ENCODE measurements at regions not wholly inside any gene's neighbourhood (a gene's known extent, or its start where the extent isn't known, plus 50 kb on each side); places are given as distances from the start of the nearest gene placed in this dataset.

DNA sequence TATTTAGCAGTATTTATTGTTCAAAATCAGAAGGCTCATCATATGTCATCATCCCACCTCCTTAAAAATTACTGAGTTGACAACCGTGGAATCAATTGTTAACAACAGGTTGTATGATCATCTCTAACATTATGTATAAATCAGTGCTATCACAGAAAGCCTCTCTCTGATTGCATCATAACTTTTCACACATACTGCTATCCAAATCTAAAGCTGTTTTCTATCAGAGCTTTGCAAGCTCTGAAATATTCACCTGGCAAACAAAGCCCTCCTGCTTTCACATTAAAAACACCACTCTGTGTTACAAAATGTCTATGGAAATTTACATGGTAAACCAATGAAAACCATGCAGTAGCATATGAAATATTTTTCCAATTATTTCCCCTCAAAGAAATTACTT lies 310.0 kb downstream of the PDGFC start:
- no peak for TF ChIP-seq POLR2A (IDR thresholded peaks at IDR 0.05)
- no peak overlapping the region for H3K4me3 ChIP-seq
- DNase-seq (no peak), ATAC-seq (no peak)
- no peak overlapping the region for H3K27ac ChIP-seq
- H3K4me1 ChIP-seq = no peaks in the 10 kb centered on the region
- no peaks in the 10 kb centered on the region for H3K9me3 ChIP-seq
- no peaks in the 10 kb centered on the region for H3K36me3 ChIP-seq (replicated peaks in 1 of 2; ENCODE audit: insufficient read depth in 1 of 2, low read depth in 2 of 2)
- intact Hi-C loops (cut with DNase I) = no loop called here
- no peaks in the 10 kb centered on the region for H3K27me3 ChIP-seq
- 64 to 81% methylated on average over 1 of the region's 1 CpG for WGBS, 2 donors

DNA sequence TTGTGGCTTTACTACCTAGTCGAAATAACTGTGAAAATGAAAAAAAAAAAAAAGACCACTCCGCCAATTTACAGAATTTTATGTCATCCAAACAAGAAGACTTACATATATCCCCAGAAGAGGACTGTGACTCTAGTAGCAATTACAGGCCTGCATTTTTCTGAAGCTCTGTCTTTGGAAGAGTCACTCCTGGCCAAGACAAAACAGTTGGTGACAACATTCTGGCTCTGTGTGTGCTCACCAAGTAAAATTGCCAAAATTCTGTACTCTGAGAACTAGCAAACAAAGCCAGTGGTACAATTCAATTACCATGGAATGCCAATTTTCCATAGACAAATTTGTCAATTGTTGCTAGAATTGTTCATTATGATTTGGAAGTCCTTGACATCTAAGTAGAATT lies 311.1 kb downstream of the PDGFC start:
- Histone ChIP-seq H3K27ac (no peak overlapping the region), H3K4me1 (no peaks in the 10 kb centered on the region), H3K27me3 (no peaks in the 10 kb centered on the region), H3K36me3 (replicated peaks in 1 of 2; ENCODE audit: insufficient read depth in 1 of 2, low read depth in 2 of 2) (no peaks in the 10 kb centered on the region), H3K9me3 (no peaks in the 10 kb centered on the region), H3K4me3 (no peak overlapping the region)
- intact Hi-C loops (cut with DNase I) = no loop called here
- no peak for DNase-seq
- ATAC-seq = no peak
- 74 to 76% methylated on average over 2 of the region's 2 CpGs for WGBS, 2 donors
- TF ChIP-seq POLR2A (IDR thresholded peaks at IDR 0.05) = no peak
- TF ChIP-seq, protein P1, sequence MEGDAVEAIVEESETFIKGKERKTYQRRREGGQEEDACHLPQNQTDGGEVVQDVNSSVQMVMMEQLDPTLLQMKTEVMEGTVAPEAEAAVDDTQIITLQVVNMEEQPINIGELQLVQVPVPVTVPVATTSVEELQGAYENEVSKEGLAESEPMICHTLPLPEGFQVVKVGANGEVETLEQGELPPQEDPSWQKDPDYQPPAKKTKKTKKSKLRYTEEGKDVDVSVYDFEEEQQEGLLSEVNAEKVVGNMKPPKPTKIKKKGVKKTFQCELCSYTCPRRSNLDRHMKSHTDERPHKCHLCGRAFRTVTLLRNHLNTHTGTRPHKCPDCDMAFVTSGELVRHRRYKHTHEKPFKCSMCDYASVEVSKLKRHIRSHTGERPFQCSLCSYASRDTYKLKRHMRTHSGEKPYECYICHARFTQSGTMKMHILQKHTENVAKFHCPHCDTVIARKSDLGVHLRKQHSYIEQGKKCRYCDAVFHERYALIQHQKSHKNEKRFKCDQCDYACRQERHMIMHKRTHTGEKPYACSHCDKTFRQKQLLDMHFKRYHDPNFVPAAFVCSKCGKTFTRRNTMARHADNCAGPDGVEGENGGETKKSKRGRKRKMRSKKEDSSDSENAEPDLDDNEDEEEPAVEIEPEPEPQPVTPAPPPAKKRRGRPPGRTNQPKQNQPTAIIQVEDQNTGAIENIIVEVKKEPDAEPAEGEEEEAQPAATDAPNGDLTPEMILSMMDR (IDR thresholded peaks at IDR 0.05) = no peak

DNA sequence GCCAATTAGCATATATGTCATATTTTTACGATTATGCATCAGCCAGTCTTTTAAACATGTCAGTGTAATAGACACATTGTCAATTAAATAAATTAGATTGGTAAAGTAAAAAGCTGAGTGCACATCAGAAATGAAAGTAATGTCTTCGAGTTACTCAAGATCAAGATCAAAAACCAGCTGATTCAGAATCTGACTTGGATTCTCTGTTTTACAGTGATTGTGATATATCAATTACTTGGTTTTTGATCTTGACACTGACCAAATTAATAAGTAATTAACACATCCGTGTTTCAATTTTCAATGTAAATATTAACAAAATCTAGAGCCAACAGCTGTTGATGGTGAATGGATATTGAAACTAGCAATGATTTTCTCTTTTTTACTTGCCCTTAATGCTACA lies 311.6 kb downstream of the PDGFC start:
- Histone ChIP-seq H3K27ac (no peak overlapping the region), H3K27me3 (no peaks in the 10 kb centered on the region), H3K4me1 (no peaks in the 10 kb centered on the region), H3K4me3 (no peak overlapping the region), H3K36me3 (replicated peaks in 1 of 2; ENCODE audit: insufficient read depth in 1 of 2, low read depth in 2 of 2) (no peaks in the 10 kb centered on the region), H3K9me3 (no peaks in the 10 kb centered on the region)
- DNase-seq = no peak
- TF ChIP-seq, protein P1 (IDR thresholded peaks at IDR 0.05) = no peak
- TF ChIP-seq POLR2A (IDR thresholded peaks at IDR 0.05) = no peak
- intact Hi-C loops (cut with DNase I) = no loop called here
- 55 to 58% methylated on average over 3 of the region's 3 CpGs for WGBS, 2 donors
- no peak for ATAC-seq

DNA sequence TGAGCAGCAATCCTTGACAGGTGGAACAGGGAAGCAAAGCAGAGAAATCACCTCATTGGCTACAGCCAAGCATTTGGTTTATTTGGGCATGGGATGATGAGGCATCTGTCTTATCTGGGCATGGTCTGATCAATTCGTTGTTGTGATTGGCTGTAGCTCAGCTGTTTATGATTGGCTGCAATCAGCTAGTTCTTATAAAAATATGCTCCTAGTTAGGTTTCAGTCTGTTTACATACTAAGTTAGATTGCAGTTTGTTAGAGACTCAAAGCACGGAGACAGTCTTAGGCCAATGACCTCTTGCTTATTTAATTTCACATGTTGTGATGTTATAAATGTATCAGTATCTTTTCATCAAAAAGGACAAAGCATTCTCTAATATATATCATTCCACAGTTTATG lies 312.0 kb downstream of the PDGFC start:
- Histone ChIP-seq H3K27ac (no peak overlapping the region), H3K27me3 (no peaks in the 10 kb centered on the region), H3K36me3 (replicated peaks in 1 of 2; ENCODE audit: insufficient read depth in 1 of 2, low read depth in 2 of 2) (no peaks in the 10 kb centered on the region), H3K4me3 (no peak overlapping the region), H3K9me3 (no peaks in the 10 kb centered on the region), H3K4me1 (no peaks in the 10 kb centered on the region)
- TF ChIP-seq POLR2A (IDR thresholded peaks at IDR 0.05) = no peak
- TF ChIP-seq, protein P1 (IDR thresholded peaks at IDR 0.05) = no peak
- DNase-seq (no peak), ATAC-seq (no peak)
- intact Hi-C loops (cut with DNase I) = no loop called here
- 48 to 54% methylated on average over 2 of the region's 2 CpGs for WGBS, 2 donors

DNA sequence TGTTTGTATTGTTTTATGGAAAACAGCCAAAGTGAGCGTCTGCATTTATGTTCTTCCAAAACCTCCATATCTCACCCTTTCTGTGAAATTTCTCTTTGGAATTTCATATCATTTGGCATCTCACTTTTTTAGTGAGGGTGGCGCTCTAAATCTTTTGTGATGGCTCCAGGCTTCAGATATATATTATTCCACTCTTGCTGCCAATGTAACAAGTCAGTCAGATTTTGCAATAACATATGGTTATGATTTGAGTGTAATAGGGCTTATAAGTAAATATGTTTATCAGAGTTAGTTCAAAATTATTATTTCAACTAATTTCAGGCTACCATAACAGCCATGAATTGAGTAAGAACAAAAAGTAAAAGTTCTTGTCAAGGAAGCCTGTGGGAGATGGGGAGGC lies 314.7 kb downstream of the PDGFC start:
- Histone ChIP-seq H3K36me3 (replicated peaks in 1 of 2; ENCODE audit: insufficient read depth in 1 of 2, low read depth in 2 of 2) (no peaks in the 10 kb centered on the region), H3K9me3 (no peaks in the 10 kb centered on the region), H3K27me3 (no peaks in the 10 kb centered on the region), H3K27ac (no peak overlapping the region), H3K4me3 (no peak overlapping the region), H3K4me1 (no peaks in the 10 kb centered on the region)
- intact Hi-C loops (cut with DNase I) = no loop called here
- WGBS, 2 donors = 73 to 75% methylated on average over 2 of the region's 2 CpGs
- TF ChIP-seq POLR2A (IDR thresholded peaks at IDR 0.05) = no peak
- TF ChIP-seq, protein P1 (IDR thresholded peaks at IDR 0.05) = no peak
- ATAC-seq (no peak), DNase-seq (no peak)

All from body of pancreas (tissue), 4 donors.